ENCODE measurements at regions not wholly inside any gene's neighbourhood (a gene's known extent, or its start where the extent isn't known, plus 50 kb on each side); places are given as distances from the start of the nearest gene placed in this dataset.

DNA sequence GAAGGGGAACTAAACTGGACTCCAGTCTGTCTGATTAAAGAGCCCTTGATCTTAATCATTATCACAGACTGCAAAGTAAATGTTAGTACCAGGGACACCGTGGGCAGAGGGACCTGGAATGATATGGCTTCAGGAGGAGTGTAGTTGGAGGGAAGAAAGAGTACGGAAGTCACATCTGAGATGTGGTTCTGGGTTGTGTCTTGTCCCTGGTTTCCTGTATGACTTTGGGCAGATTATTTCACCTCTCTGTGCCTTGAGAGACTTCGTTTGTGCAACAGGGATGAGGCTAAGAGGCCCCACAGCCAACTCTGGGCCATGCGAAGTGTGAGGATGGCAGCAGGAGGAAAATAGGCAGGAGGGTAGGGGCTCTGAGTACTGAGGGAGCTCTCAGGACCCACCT is 76.1 kb upstream of the SLC2A1 start:
- TF ChIP-seq, protein P1, sequence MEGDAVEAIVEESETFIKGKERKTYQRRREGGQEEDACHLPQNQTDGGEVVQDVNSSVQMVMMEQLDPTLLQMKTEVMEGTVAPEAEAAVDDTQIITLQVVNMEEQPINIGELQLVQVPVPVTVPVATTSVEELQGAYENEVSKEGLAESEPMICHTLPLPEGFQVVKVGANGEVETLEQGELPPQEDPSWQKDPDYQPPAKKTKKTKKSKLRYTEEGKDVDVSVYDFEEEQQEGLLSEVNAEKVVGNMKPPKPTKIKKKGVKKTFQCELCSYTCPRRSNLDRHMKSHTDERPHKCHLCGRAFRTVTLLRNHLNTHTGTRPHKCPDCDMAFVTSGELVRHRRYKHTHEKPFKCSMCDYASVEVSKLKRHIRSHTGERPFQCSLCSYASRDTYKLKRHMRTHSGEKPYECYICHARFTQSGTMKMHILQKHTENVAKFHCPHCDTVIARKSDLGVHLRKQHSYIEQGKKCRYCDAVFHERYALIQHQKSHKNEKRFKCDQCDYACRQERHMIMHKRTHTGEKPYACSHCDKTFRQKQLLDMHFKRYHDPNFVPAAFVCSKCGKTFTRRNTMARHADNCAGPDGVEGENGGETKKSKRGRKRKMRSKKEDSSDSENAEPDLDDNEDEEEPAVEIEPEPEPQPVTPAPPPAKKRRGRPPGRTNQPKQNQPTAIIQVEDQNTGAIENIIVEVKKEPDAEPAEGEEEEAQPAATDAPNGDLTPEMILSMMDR (IDR thresholded peaks at IDR 0.05), result no peak
- no peak for TF ChIP-seq POLR2AphosphoS5 (IDR thresholded peaks at IDR 0.05; ENCODE audit: low read depth, low read length)

Measured in Panc1 (cell line).